Jurkat, Clone E6-1 (cell line): ENCODE measurements at regions not wholly inside any gene's neighbourhood (a gene's known extent, or its start where the extent isn't known, plus 50 kb on each side); places are given as distances from the start of the nearest gene placed in this dataset.

Experiments used
- DNase-seq: peaks from one replicate; pipeline ENCODE4 v3.0.0-alpha.2; 2011; ENCODE audit warnings: low read depth, low spot score
- H3K4me3 ChIP-seq: 2 replicates; pipeline ENCODE4 v1.5.1; 2011; ENCODE audit warnings: mild to moderate bottlenecking, low read length, control low read depth, moderate library complexity

DNA sequence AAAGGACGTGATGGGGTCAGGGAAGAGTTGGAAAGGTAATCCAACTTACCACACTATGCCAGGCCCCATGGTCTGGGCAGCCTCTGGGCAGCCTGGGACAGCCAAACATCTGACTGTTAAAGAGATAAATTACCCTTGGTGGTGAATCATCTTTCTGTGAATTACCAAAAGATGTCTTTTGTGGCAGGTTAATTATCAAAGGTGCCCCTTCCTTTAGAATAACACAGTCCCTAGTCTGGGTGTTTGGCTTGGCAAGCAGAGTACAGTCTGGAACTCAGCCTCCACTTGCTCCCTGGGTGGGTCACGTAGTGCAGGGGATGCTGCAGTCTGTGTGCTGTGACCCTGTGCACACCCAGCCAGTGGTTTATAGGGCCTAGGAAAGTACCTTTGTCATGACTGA lies 113.1 kb downstream of the ZNF621 start:
- DNase-seq, result no peak

DNA sequence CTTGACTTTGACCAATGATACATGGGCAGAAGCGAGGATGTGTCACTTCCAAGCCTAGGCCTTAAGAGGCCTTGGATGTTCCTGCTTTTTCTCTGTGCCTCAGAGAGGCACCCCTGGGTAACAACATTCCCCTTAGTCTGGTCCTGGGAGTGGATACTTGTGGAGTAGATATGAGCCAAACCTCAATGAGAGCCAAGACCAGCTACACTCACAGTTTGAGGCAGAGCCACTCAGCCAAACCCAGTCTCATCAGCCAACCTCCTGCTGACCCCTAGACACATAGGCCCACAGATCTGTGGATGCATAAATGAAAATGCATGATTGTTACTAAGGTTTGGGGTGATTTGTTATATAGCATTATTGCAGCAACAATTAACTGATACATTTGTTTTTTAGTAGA lies 114.2 kb downstream of the ZNF621 start:
- no peak for DNase-seq

More for the DNA sequence above, 113.1 kb downstream of the ZNF621 start:
- no peak overlapping the region for H3K4me3 ChIP-seq

DNA sequence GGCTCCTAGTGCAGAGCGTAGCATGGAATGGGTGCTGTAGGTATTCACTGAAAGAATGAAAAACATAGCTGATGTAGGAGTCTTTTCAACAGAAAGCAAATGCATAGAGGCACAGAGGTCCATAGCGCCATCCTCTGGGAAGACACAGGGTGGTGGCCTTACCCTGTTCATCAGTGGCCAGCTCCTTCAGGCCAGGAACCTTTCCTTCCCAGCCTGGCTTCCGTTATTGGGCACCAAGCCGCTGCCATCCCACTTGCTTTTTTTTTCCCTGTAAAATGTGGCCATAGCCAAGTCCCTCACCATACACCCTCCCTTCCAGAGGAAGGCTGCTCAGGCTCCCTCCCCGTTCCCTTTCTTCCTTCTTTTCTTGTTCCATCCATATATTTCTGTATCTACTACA lies 118.1 kb downstream of the ZNF621 start:
- H3K4me3 ChIP-seq, result no peak overlapping the region
- no peak for DNase-seq

More for the DNA sequence above, 114.2 kb downstream of the ZNF621 start:
- no peak overlapping the region for H3K4me3 ChIP-seq

DNA sequence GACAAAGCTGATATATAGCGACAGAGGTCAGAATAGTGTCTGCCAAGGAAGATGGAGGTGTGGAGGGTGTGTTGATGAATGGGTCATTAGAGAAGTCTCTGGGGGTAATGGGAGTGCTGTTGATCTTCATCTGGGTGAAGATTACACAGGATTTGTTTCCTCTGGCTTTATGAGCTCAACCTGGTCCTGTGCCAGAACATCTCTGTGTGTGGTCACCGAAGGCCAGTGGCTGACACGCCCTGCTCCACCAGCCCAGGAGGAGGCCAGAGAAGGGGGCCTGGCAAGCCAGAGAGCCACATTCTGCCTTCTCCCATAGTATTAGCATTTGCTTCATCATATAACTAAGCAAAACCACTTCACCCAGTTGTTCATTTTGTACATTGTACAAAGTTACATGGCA lies 121.1 kb downstream of the ZNF621 start:
- DNase-seq, result no peak

DNA sequence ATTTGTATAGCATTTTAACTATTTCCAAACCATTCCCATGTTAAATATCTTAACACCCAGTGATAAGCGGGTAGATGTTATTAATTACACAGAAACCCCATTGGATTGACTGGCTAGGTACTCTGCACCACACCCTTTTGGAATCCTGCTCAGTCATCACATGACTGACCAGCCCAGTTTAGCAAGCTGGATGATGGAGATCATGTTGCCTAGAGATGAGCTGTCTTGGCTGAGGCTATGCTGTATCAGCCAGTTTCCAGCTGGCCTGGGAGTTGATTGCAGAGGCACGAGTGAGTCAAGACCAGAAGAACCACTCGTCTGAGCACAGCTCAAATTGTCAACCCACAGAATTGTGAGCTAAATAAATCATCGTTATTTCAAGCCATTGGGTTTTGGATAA lies 124.6 kb downstream of the ZNF621 start:
- no peak overlapping the region for H3K4me3 ChIP-seq
- DNase-seq, result no peak

More for the DNA sequence above, 121.1 kb downstream of the ZNF621 start:
- H3K4me3 ChIP-seq, result no peak overlapping the region

DNA sequence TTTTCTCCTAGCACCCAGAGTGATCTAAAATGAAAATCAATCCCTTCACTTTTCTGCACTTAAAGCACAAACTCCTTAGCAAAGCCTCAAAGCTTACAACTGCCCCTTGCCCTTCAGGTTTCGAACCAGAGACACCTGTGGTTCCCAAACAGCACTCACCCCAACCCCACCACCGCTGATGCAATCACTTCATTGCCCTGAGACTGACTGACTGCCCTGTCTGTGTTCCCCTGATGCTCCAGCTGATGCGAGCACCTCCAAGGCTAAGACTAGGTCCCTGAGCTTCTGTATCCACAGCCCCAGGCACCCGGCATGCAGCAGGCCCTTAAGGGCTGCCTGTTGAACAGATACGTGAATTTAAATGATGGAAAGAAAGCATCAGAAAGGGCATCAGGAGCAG lies 127.3 kb downstream of the ZNF621 start:
- DNase-seq, result no peak
- no peak overlapping the region for H3K4me3 ChIP-seq

DNA sequence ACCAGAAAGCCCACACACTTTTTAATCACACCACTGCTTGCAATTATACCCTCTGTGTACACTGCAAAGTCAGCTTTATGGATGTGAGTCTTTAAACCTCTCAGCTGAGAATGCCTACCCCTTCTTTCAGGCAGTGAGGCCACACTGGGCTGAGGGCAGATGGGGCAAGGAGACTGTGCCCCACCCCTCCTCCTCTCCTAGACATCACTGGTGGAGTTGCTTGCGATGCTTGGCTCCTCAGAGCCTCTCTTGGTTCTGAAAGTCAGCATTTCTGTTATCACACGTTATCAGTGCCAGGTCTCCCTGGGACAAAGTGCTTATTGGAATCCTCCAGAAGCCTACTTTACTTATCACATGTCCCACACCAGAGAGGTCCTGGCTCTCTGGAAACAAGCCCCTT lies 128.2 kb downstream of the ZNF621 start:
- DNase-seq, result no peak
- H3K4me3 ChIP-seq, result no peak overlapping the region

GRCh38 chr3:40653878-40654277 lies 129.1 kb downstream of the ZNF621 start:
- DNase-seq, result no peak
- H3K4me3 ChIP-seq, result no peak overlapping the region

DNA sequence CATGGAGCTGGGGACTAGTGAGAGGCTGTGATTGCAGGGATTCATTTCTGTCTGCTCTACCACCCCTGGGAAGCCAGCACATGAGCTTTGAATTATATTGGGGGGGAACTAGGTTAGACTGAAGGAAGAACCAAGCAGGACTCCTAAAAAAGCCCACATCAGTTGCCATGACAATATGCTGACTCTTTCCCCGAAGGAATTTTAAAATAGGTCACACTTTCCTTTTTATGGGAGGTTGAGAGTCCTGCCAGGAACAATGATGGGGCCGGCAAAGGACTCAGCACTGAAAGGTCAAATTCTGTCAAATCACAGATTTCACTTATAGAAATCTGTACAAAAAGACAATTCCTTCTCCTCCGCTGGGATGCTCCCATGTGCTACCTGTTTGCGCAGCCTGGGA lies 130.8 kb downstream of the ZNF621 start:
- H3K4me3 ChIP-seq, result no peak overlapping the region
- DNase-seq, result no peak

DNA sequence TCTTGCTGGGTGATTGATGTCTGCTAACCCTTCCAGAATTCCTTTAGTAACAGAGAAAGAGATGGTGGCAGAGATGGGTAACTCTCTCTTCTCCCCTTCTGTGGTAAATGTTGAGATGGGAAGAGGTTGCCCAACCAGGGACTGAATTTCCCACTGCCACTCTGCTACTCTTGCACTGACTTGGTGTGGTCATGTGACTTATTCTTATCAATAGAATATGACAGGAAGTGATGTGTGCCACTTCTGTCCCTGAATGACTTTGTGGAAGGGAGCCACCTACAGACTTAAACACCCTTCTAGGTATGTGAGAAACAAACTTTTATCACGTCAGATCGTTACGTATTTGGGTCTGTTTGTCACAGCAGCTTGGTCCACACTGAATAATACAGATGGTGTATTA lies 132.9 kb downstream of the ZNF621 start:
- DNase-seq, result no peak
- no peak overlapping the region for H3K4me3 ChIP-seq

- DNase-seq, result no peak
- H3K4me3 ChIP-seq, result no peak overlapping the region
Observed at GRCh38 chr3:40658305-40658704, 133.5 kb downstream of the ZNF621 start.

GRCh38 chr3:40660554-40660953 lies 135.8 kb downstream of the ZNF621 start:
- H3K4me3 ChIP-seq, result no peak overlapping the region
- DNase-seq, result no peak

GRCh38 chr3:40661284-40661683 lies 136.5 kb downstream of the ZNF621 start:
- H3K4me3 ChIP-seq, result no peak overlapping the region
- no peak for DNase-seq

GRCh38 chr3:40663280-40663679 lies 138.5 kb downstream of the ZNF621 start:
- no peak for DNase-seq
- no peak overlapping the region for H3K4me3 ChIP-seq

GRCh38 chr3:40669176-40669575 lies 144.4 kb downstream of the ZNF621 start:
- DNase-seq, result no peak
- no peak overlapping the region for H3K4me3 ChIP-seq

GRCh38 chr3:40672861-40673260 lies 148.1 kb downstream of the ZNF621 start:
- H3K4me3 ChIP-seq, result no peak overlapping the region
- no peak for DNase-seq

DNA sequence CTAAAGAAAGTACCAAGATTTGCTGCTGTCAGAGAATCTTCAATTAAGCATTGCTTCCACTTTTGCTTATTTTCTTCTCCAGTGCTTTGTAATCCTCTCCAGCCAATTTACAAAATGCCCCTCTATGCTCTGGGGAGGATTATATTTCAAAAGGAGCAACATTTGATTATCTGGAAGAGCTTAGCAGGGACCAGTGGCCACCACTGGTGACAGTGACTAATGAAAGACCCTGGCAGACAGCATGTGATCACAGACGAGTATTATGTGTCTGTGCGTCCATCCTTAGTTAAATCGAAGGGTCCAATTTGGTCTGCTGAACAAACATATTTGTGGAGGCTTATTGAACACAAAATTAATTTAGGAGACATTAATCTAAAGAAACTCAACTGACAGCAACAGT lies 152.6 kb downstream of the ZNF621 start:
- H3K4me3 ChIP-seq, result no peak overlapping the region
- no peak for DNase-seq

- no peak for DNase-seq
- H3K4me3 ChIP-seq, result no peak overlapping the region
Observed at GRCh38 chr3:40677749-40678148, 153.0 kb downstream of the ZNF621 start.

- DNase-seq, result no peak
- no peak overlapping the region for H3K4me3 ChIP-seq
Observed at GRCh38 chr3:40679290-40679689, 154.5 kb downstream of the ZNF621 start.

DNA sequence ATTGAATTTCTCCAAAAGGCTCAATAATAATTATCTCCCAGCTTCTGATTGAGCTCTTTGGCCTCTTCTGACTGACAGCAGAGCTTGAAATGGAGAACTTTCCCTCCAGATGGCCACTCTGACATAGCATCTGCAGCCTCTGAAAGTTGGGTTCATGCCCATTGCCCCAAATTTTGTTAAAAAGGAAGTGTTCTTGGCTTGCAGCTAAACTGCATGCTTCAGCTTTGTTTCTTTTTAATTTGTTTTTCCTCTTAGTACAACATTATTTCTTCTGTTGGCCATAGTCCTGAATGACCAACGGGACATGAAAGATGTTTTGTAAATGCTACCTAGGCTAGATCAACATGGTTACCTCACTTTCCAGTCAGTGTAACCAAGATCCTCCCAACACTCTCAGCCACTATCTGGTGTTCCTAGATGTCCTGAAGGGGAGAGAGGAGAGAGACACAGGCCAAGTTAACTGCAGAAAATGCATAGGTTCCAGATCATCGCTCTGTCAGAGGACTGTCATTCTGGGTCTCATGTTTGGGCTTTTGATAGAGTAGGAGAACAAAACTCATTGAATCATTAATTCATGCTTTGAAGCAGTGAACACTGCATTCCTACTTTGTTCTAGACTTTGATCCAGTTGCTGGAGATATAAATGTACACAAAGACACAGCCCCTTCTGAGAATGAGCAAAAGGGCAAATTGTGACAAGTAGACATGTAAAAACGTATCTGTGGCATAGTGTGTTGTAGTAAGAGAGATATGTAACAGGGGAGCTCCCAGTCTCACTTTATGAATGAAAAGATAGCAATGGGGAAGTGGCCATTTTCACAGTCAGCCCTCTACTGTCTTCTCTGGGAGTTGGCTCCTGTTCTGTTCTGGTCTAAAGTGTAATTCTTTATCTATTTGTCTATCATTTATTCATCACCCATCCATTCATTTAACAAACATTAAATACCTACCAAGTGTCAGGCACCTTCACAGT lies 156.2 kb downstream of the ZNF621 start:
- H3K4me3 ChIP-seq, result no peak overlapping the region
- no peak for DNase-seq

GRCh38 chr3:40681658-40682055 lies 156.9 kb downstream of the ZNF621 start:
- no peak for DNase-seq
- no peak overlapping the region for H3K4me3 ChIP-seq
